H1 (cell line): ENCODE measurements at regions not wholly inside any gene's neighbourhood (a gene's known extent, or its start where the extent isn't known, plus 50 kb on each side); places are given as distances from the start of the nearest gene placed in this dataset.

ENCODE experiments used
- CTCF ChIA-PET: fragments of 300-600 bp; sonication (Branson Sonifier 250); formaldehyde crosslinking; loops from one replicate; lab custom pipeline; 2021; ENCODE audit not compliant: partially characterized antibody; lab: Charles Lee
- POLR2A ChIA-PET: fragments of 300-600 bp; sonication (Branson Sonifier 250); formaldehyde crosslinking; loops from one replicate; lab custom pipeline; 2021; ENCODE audit warnings: inconsistent platforms; ENCODE audit not compliant: partially characterized antibody; lab: Charles Lee
- DNase-seq, 2 experiments: peaks; one replicate each; pipeline versions ENCODE4 v3.0.0 to v3.0.0-alpha.2; 2010 to 2022; ENCODE audit warnings: low spot score in 2 of 2, low read depth in 1 of 2, mixed read lengths in 1 of 2
- FAIRE-seq: peaks from 2 replicates; lab custom pipeline; 2011; peaks lifted over from hg19 to GRCh38; lab: Jason Lieb, UNC
- H2AFZ ChIP-seq: 2 replicates; pipeline ENCODE4 v1.8.1; 2012; ENCODE audit warnings: low read length, inconsistent platforms
- H2AK5ac ChIP-seq: 2 replicates; pipeline ENCODE4 v1.6.1; 2013; ENCODE audit warnings: low read depth, low read length
- H2BK120ac ChIP-seq: replicated peaks from 2 replicates; pipeline ENCODE3; 2013; ENCODE audit warnings: low read depth, low read length, inconsistent platforms
- H2BK12ac ChIP-seq: 2 replicates; pipeline ENCODE4 v1.6.1; 2013; ENCODE audit warnings: low read depth, low read length
- H2BK15ac ChIP-seq: 2 replicates; pipeline ENCODE4 v1.6.1; 2013; ENCODE audit warnings: low read length
- H2BK20ac ChIP-seq: 2 replicates; pipeline ENCODE4 v1.6.1; 2013; ENCODE audit warnings: low read length
- H2BK5ac ChIP-seq: 2 replicates; pipeline ENCODE4 v1.6.1; 2013; ENCODE audit warnings: low read depth, low read length
- H3K14ac ChIP-seq: 2 replicates; pipeline ENCODE4 v1.6.1; 2013; ENCODE audit warnings: inconsistent platforms; ENCODE audit not compliant: insufficient read length
- H3K18ac ChIP-seq: 2 replicates; pipeline ENCODE4 v1.6.1; 2013; ENCODE audit warnings: low read length; ENCODE audit errors: extremely low read depth
- H3K23ac ChIP-seq: 2 replicates; pipeline ENCODE4 v1.6.1; 2013; ENCODE audit warnings: inconsistent platforms; ENCODE audit not compliant: insufficient read length
- H3K23me2 ChIP-seq: 2 replicates; pipeline ENCODE4 v1.6.1; 2013; ENCODE audit warnings: low read depth, low read length
- H3K27ac ChIP-seq: 2 replicates; pipeline ENCODE4 v1.6.1; 2011; ENCODE audit warnings: low read depth, low read length, inconsistent platforms
- H3K27me3 ChIP-seq, 4 experiments: replicated peaks in 1 of 4; 1 replicate in 1 of 4; 2 replicates in 3 of 4; pipeline versions ENCODE4 v1.6.1 to v1.8.1; 2011 to 2013; ENCODE audit warnings: low read length in 3 of 4, mild to moderate bottlenecking in 3 of 4, inconsistent platforms in 2 of 4, mixed read lengths in 2 of 4, moderate library complexity in 1 of 4; ENCODE audit not compliant: control insufficient read depth in 3 of 4, insufficient read depth in 3 of 4; ENCODE audit errors: extremely low read depth in 1 of 4
- H3K36me3 ChIP-seq, 4 experiments: 2 replicates each; pipeline versions ENCODE4 v1.6.1 to v1.8.1; 2011 to 2013; ENCODE audit warnings: mild to moderate bottlenecking in 4 of 4, low read length in 3 of 4, moderate library complexity in 2 of 4, control low read depth in 1 of 4, inconsistent platforms in 1 of 4; ENCODE audit not compliant: insufficient read depth in 4 of 4, control insufficient read depth in 2 of 4
- H3K4ac ChIP-seq: replicated peaks from 2 replicates; pipeline ENCODE3; 2013; ENCODE audit warnings: low read length, low read depth, mixed read lengths, inconsistent platforms; ENCODE audit not compliant: insufficient read length
- H3K4me1 ChIP-seq, 4 experiments: replicated peaks in 1 of 4; 1 replicate in 1 of 4; 2 replicates in 3 of 4; pipeline versions ENCODE4 v1.6.1 to v1.8.1; 2011 to 2013; ENCODE audit warnings: low read length in 3 of 4, inconsistent platforms in 2 of 4, mixed read lengths in 1 of 4; ENCODE audit not compliant: insufficient read depth in 4 of 4, control insufficient read depth in 3 of 4
- H3K4me2 ChIP-seq, 2 experiments: 2 replicates each; pipeline versions ENCODE4 v1.6.1 to v1.8.1; 2011 to 2013; ENCODE audit warnings: low read depth in 2 of 2, low read length in 2 of 2, control low read depth in 1 of 2, inconsistent platforms in 1 of 2, mild to moderate bottlenecking in 1 of 2; ENCODE audit not compliant: insufficient read depth in 1 of 2
- H3K4me3 ChIP-seq, 4 experiments: fragments of 200-600, 300-600 bp in 1 of 4; sonication (generic), shearing (Covaris generic), sonication (Bioruptor Twin) in 1 of 4; 2 replicates each; pipeline versions ENCODE4 v1.5.1 to v1.8.1; 2011 to 2016; ENCODE audit warnings: low read length in 4 of 4, low read depth in 3 of 4, control low read depth in 2 of 4, inconsistent platforms in 2 of 4, mild to moderate bottlenecking in 2 of 4, mixed read lengths in 1 of 4, moderate library complexity in 1 of 4; ENCODE audit not compliant: insufficient read depth in 2 of 4; ENCODE audit errors: extremely low read depth in 1 of 4
- H3K56ac ChIP-seq: replicated peaks from 2 replicates; pipeline ENCODE3; 2013; ENCODE audit warnings: low read depth, mild to moderate bottlenecking, mixed read lengths, low read length, inconsistent platforms; ENCODE audit not compliant: insufficient read length
- H3K79me1 ChIP-seq: 2 replicates; pipeline ENCODE4 v1.6.1; 2013; ENCODE audit warnings: low read depth, low read length, control low read depth
- H3K79me2 ChIP-seq, 2 experiments: 2 replicates each; pipeline versions ENCODE4 v1.6.1 to v1.8.1; 2012 to 2013; ENCODE audit warnings: low read length in 2 of 2, mild to moderate bottlenecking in 2 of 2, inconsistent platforms in 1 of 2; ENCODE audit not compliant: insufficient read depth in 2 of 2, control insufficient read depth in 1 of 2
- H3K9ac ChIP-seq, 4 experiments: replicated peaks in 1 of 4; 1 replicate in 1 of 4; 2 replicates in 3 of 4; pipeline versions ENCODE4 v1.6.1 to v1.8.1; 2011 to 2013; ENCODE audit warnings: low read depth in 3 of 4, low read length in 3 of 4, control low read depth in 2 of 4, mild to moderate bottlenecking in 2 of 4, moderate library complexity in 2 of 4, inconsistent platforms in 1 of 4; ENCODE audit errors: extremely low read depth in 1 of 4
- H3K9me3 ChIP-seq, 2 experiments: 2 replicates each; pipeline versions ENCODE4 v1.6.1 to v1.8.1; 2012 to 2013; ENCODE audit warnings: mild to moderate bottlenecking in 2 of 2, moderate library complexity in 2 of 2, control low read depth in 1 of 2, inconsistent platforms in 1 of 2, low read depth in 1 of 2, low read length in 1 of 2, mixed read lengths in 1 of 2; ENCODE audit not compliant: insufficient read depth in 2 of 2
- H4K20me1 ChIP-seq, 2 experiments: replicated peaks in 1 of 2; 2 replicates each; pipeline versions ENCODE3 to v1.8.1; 2011 to 2013; ENCODE audit warnings: inconsistent platforms in 2 of 2, low read length in 2 of 2, mild to moderate bottlenecking in 1 of 2; ENCODE audit not compliant: insufficient read depth in 2 of 2, control insufficient read depth in 1 of 2
- H4K5ac ChIP-seq: 2 replicates; pipeline ENCODE4 v1.6.1; 2013; ENCODE audit warnings: low read length, low read depth, mixed read lengths, inconsistent platforms; ENCODE audit not compliant: insufficient read length
- H4K8ac ChIP-seq: 2 replicates; pipeline ENCODE4 v1.8.0; 2013; ENCODE audit warnings: mild to moderate bottlenecking, moderate library complexity, low read length, inconsistent platforms; ENCODE audit not compliant: insufficient read depth; ENCODE audit errors: extremely low read depth
- H4K91ac ChIP-seq: replicated peaks from 2 replicates; pipeline ENCODE3; 2013; ENCODE audit warnings: low read length, mixed read lengths, inconsistent platforms; ENCODE audit not compliant: insufficient read length
- BRCA1 ChIP-seq: IDR thresholded peaks from 2 replicates; pipeline ENCODE4 v1.6.1; 2012; ENCODE audit warnings: low read depth, low read length, improper control_type of control experiment
- CBX5 ChIP-seq: fragments of 300-800, 300-1000 bp; sonication (generic); IDR thresholded peaks from 2 replicates; pipeline ENCODE4 v1.7.1; 2016; ENCODE audit warnings: antibody characterized with exemption, low read length, low read depth
- CHD2 ChIP-seq: IDR thresholded peaks from 2 replicates; pipeline ENCODE4 v1.6.1; 2012; ENCODE audit warnings: low read length, improper control_type of control experiment
- FOSL1 ChIP-seq: IDR thresholded peaks from 2 replicates; pipeline ENCODE4 v1.6.1; 2011; ENCODE audit warnings: mild to moderate bottlenecking, low read depth, low read length, moderate library complexity; ENCODE audit not compliant: insufficient read depth
- GTF2F1 ChIP-seq: IDR thresholded peaks from 2 replicates; pipeline ENCODE4 v1.6.1; 2012; ENCODE audit warnings: low read depth, low read length, improper control_type of control experiment, borderline replicate concordance
- MAX ChIP-seq: IDR thresholded peaks from 2 replicates; pipeline ENCODE4 v1.6.1; 2012; ENCODE audit warnings: inconsistent platforms
- SUZ12 ChIP-seq: fragments of 200-600 bp; sonication (generic); IDR thresholded peaks from 2 replicates; pipeline ENCODE4 v1.6.1; 2012; ENCODE audit warnings: mild to moderate bottlenecking, inconsistent platforms, low read length, moderate library complexity, mixed read lengths
- YY1 ChIP-seq: IDR thresholded peaks from 2 replicates; pipeline ENCODE4 v1.6.1; 2011; ENCODE audit warnings: low read depth, mild to moderate bottlenecking, low read length
- WGBS, 2 experiments: shearing (Covaris generic) in 1 of 2; methylation state at CpG; one replicate each; pipeline versions ENCODE4 v1.1.6 to v1.1.7; 2013 to 2015; ENCODE audit warnings: low lambda C conversion rate in 2 of 2, mixed read lengths in 2 of 2, inconsistent platforms in 1 of 2, low coverage in 1 of 2, missing lambda C conversion rate in 1 of 2; ENCODE audit not compliant: insufficient replicate concordance in 2 of 2, insufficient coverage in 1 of 2, insufficient read length in 1 of 2; ENCODE audit errors: extremely low coverage in 1 of 2, missing lambda C conversion rate in 1 of 2; 5-methylcytosine and 5-hydroxymethylcytosine counted together

DNA sequence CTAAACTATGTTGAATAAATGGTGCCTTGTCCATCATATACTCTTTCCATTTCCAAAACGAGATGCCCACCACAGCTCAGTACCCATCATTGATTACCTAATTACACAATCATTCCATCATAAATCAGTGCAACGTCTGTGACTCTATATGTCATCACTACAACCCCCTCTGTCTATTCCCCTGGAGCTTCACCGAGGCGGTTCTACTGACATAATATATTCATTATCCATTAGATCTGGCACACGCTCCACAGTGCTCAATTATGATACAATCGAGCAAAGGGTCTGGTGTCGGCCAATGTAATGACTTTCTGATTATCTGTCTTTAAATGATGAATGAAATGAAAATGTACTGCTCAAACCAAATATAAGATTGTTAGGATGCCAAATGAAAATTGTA, 1737.7 kb upstream of the WWC1 start:
- ChIA-PET POLR2A (no interaction called here), CTCF (interaction anchor here (1.2 kb wide), 1 partner anchor 172 kb away, joined by 3 read pairs; no protein-coding TSS in a partner anchor)
- no peaks in the 10 kb centered on the region for H3K36me3 ChIP-seq
- no peak overlapping the region for H3K4me3 ChIP-seq
- H4K91ac ChIP-seq, result no peak overlapping the region
- H4K8ac ChIP-seq, result no peak overlapping the region
- 94% methylated on average over 7 of the region's 7 CpGs; no CpG with 5 or more reads in 1 of the 2 experiments for WGBS, 2 experiments
- no peak overlapping the region for H3K56ac ChIP-seq
- no peak overlapping the region for H2BK120ac ChIP-seq
- no peaks in the 10 kb centered on the region for H3K27me3 ChIP-seq
- H3K18ac ChIP-seq, result no peak overlapping the region
- H2BK15ac ChIP-seq, result no peak overlapping the region
- no peaks in the 10 kb centered on the region for H3K23me2 ChIP-seq
- no peak overlapping the region for H3K27ac ChIP-seq
- no peaks in the 10 kb centered on the region for H3K9me3 ChIP-seq
- H3K4ac ChIP-seq, result no peak overlapping the region
- no peaks in the 10 kb centered on the region for H3K4me1 ChIP-seq
- no peak overlapping the region for H4K5ac ChIP-seq
- no peaks in the 10 kb centered on the region for H4K20me1 ChIP-seq
- H3K4me2 ChIP-seq, result no peak overlapping the region
- no peak overlapping the region for H3K9ac ChIP-seq
- H2BK12ac ChIP-seq, result no peak overlapping the region
- no peak overlapping the region for H2BK20ac ChIP-seq
- FAIRE-seq, result no peak
- H3K23ac ChIP-seq, result no peak overlapping the region
- H2AK5ac ChIP-seq, result no peak overlapping the region
- no peak overlapping the region for H2AFZ ChIP-seq
- no peaks in the 10 kb centered on the region for H3K79me2 ChIP-seq
- H3K14ac ChIP-seq, result no peak overlapping the region
- H3K79me1 ChIP-seq, result no peaks in the 10 kb centered on the region
- no peak for DNase-seq
- no peak overlapping the region for H2BK5ac ChIP-seq
- TF ChIP-seq MAX (no peak), GTF2F1 (no peak), BRCA1 (no peak), YY1 (no peak), SUZ12 (no peak), FOSL1 (no peak), CHD2 (no peak), CBX5 (no peak)
